Caco-2 (cell line): ENCODE measurements at regions not wholly inside any gene's neighbourhood (a gene's known extent, or its start where the extent isn't known, plus 50 kb on each side); places are given as distances from the start of the nearest gene placed in this dataset.

ENCODE experiments used
- BruUV-seq: library from RNA; stranded (reverse); fragments of 400-500 nt; replicated peaks from 2 replicates; lab custom pipeline; 2021; lab: Mats Ljungman, UMichigan
- CTCF ChIA-PET: fragments of 300-600 bp; sonication (Branson Sonifier 250); formaldehyde crosslinking; loops from one replicate; lab custom pipeline; 2022; ENCODE audit warnings: antibody characterized with exemption; lab: Charles Lee
- POLR2A ChIA-PET: fragments of 300-600 bp; sonication (Branson Sonifier 250); formaldehyde crosslinking; loops from one replicate; lab custom pipeline; 2022; ENCODE audit warnings: antibody characterized with exemption; lab: Charles Lee
- DNase-seq, 2 experiments: peaks; one replicate each; pipeline versions ENCODE4 v3.0.0 to v3.0.0-alpha.2; 2020 to 2022
- H3K27me3 ChIP-seq: replicated peaks from 2 replicates; pipeline ENCODE4 v1.6.0; 2011; ENCODE audit warnings: low read length; ENCODE audit not compliant: control insufficient read depth, insufficient read depth
- H3K36me3 ChIP-seq: 2 replicates; pipeline ENCODE4 v1.5.1; 2011; ENCODE audit warnings: low read length; ENCODE audit not compliant: control insufficient read depth, insufficient read depth
- H3K4me1 ChIP-seq: fragments of 250-450 bp; sonication (Bioruptor Pico); 2 replicates; pipeline ENCODE4 v1.5.1; 2020; ENCODE audit warnings: mild to moderate bottlenecking
- H3K4me3 ChIP-seq: 2 replicates; pipeline ENCODE4 v1.5.1; 2011; ENCODE audit warnings: low read depth, mild to moderate bottlenecking, control low read depth, low read length
- H3K9me3 ChIP-seq: fragments of 250-450 bp; sonication (Bioruptor Pico); 2 replicates; pipeline ENCODE4 v1.5.1; 2020; ENCODE audit warnings: mild to moderate bottlenecking, moderate library complexity
- H3K27ac Mint-ChIP-seq: one replicate; pipeline ENCODE4 v1.8.0; 2022; ENCODE audit warnings: mixed read lengths; ENCODE audit not compliant: unreplicated experiment
- H3K27me3 Mint-ChIP-seq: one replicate; pipeline ENCODE4 v1.8.0; 2022; ENCODE audit warnings: mixed read lengths; ENCODE audit not compliant: insufficient read depth, unreplicated experiment
- H3K36me3 Mint-ChIP-seq: one replicate; pipeline ENCODE4 v1.8.0; 2022; ENCODE audit warnings: mild to moderate bottlenecking, mixed read lengths; ENCODE audit not compliant: insufficient read depth, unreplicated experiment
- H3K4me1 Mint-ChIP-seq: one replicate; pipeline ENCODE4 v1.8.0; 2022; ENCODE audit warnings: low read depth, mixed read lengths; ENCODE audit not compliant: unreplicated experiment
- H3K4me3 Mint-ChIP-seq: one replicate; pipeline ENCODE4 v1.8.0; 2022; ENCODE audit warnings: mild to moderate bottlenecking, moderate library complexity, mixed read lengths; ENCODE audit not compliant: unreplicated experiment
- H3K9me3 Mint-ChIP-seq: one replicate; pipeline ENCODE4 v1.8.0; 2022; ENCODE audit warnings: mixed read lengths; ENCODE audit not compliant: unreplicated experiment
- intact Hi-C: fragments of 100-400 bp; cut with micrococcal nuclease; formaldehyde crosslinking; loops from one replicate; pipeline ENCODE4 v1.10.0; 2022; ENCODE audit not compliant: unreplicated experiment
- TF ChIP-seq, protein P1 (sequence below), 2 experiments: fragments of 200-600 bp in 1 of 2; IDR thresholded peaks; 1 replicate in 1 of 2; 2 replicates in 1 of 2; pipeline versions ENCODE4 v1.5.1 to v1.8.0; 2011 to 2022; ENCODE audit warnings: antibody characterized with exemption in 1 of 2, control low read depth in 1 of 2, inconsistent platforms in 1 of 2, low read depth in 1 of 2, low read length in 1 of 2, mild to moderate bottlenecking in 1 of 2, moderate library complexity in 1 of 2; ENCODE audit not compliant: insufficient read depth in 1 of 2, severe bottlenecking in 1 of 2, unreplicated experiment in 1 of 2

DNA sequence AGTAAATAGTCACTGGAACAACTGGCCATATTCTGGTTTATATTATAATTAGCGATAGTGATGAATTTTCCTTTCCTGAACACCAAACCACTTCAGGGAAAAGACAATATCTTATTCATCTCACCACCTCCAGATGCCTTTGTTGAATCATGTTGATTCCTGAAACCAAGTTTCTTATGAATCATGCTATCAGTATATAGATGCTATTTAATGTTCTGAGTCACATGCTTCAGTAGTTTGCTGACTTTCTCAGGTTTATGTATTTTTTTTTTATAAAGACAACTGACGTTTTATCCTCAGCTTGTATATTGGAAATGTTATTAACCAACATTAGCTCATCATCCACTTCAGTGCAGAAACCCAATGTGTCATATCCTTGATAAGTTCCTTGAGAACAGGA lies 710.2 kb upstream of the POU3F2 start:
- H3K9me3 Mint-ChIP-seq = no peaks in the 10 kb centered on the region
- CTCF ChIA-PET = no interaction called here
- no peak overlapping the region for H3K4me3 Mint-ChIP-seq
- TF ChIP-seq, protein P1, sequence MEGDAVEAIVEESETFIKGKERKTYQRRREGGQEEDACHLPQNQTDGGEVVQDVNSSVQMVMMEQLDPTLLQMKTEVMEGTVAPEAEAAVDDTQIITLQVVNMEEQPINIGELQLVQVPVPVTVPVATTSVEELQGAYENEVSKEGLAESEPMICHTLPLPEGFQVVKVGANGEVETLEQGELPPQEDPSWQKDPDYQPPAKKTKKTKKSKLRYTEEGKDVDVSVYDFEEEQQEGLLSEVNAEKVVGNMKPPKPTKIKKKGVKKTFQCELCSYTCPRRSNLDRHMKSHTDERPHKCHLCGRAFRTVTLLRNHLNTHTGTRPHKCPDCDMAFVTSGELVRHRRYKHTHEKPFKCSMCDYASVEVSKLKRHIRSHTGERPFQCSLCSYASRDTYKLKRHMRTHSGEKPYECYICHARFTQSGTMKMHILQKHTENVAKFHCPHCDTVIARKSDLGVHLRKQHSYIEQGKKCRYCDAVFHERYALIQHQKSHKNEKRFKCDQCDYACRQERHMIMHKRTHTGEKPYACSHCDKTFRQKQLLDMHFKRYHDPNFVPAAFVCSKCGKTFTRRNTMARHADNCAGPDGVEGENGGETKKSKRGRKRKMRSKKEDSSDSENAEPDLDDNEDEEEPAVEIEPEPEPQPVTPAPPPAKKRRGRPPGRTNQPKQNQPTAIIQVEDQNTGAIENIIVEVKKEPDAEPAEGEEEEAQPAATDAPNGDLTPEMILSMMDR (IDR thresholded peaks at IDR 0.05; ENCODE audit: insufficient read depth in 1 of 2, low read depth in 1 of 2, low read length in 1 of 2, severe bottlenecking in 1 of 2, unreplicated experiment in 1 of 2) = no peak
- no peaks in the 10 kb centered on the region for H3K4me1 ChIP-seq
- no peak for DNase-seq
- intact Hi-C loops = no loop called here
- H3K4me3 ChIP-seq = no peak overlapping the region
- H3K9me3 ChIP-seq = no peaks in the 10 kb centered on the region
- H3K27ac Mint-ChIP-seq = no peak overlapping the region
- no peaks in the 10 kb centered on the region for H3K36me3 ChIP-seq
- no peaks in the 10 kb centered on the region for H3K4me1 Mint-ChIP-seq
- POLR2A ChIA-PET = no interaction called here
- BruUV-seq = no TSS peak
- no peaks in the 10 kb centered on the region for H3K27me3 ChIP-seq
- H3K27me3 Mint-ChIP-seq = no peaks in the 10 kb centered on the region
- no peaks in the 10 kb centered on the region for H3K36me3 Mint-ChIP-seq

DNA sequence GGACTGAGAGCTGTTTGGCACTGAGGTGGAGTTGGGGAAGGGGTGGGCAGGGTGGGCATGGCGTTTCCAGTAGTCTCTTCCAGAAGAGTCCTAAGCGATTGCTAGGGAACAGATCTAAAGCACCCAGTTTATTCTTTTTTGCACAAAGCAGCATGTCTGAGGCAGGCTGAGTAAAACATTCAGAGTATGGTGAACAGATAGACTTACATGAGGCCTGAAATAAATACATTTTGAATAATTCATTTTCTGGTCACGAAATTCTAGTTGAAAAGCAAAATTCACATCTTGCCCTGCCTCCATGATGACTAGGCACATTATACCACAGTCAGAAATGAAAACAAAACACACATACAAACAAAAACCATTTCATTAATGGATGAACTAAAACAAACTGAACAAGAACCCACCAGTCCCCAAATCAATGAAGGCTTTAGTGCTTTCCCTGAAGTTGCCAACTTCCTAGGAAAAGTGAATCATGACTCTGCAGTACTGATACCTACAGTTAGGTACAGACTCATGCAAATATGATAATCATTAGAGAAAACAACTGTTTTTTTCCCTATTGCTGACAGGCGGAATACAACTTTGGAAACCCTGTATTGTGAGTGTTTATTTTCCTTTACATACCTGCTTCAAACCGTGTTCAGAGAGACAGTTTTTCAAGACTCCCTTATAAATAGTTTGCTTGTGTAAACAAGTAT lies 702.9 kb upstream of the POU3F2 start:
- Histone ChIP-seq H3K36me3 (no peaks in the 10 kb centered on the region), H3K4me3 (no peak overlapping the region), H3K27me3 (no peaks in the 10 kb centered on the region), H3K4me1 (no peaks in the 10 kb centered on the region), H3K9me3 (no peaks in the 10 kb centered on the region)
- ChIA-PET CTCF (no interaction called here), POLR2A (no interaction called here)
- TF ChIP-seq, protein P1 (IDR thresholded peaks at IDR 0.05; ENCODE audit: insufficient read depth in 1 of 2, low read depth in 1 of 2, low read length in 1 of 2, severe bottlenecking in 1 of 2, unreplicated experiment in 1 of 2) = no peak
- Mint-ChIP-seq H3K27ac (no peak overlapping the region), H3K4me3 (no peak overlapping the region), H3K4me1 (no peaks in the 10 kb centered on the region), H3K9me3 (no peaks in the 10 kb centered on the region), H3K27me3 (no peaks in the 10 kb centered on the region), H3K36me3 (no peaks in the 10 kb centered on the region)
- no TSS peak for BruUV-seq
- DNase-seq = no peak
- intact Hi-C loops = no loop called here

DNA sequence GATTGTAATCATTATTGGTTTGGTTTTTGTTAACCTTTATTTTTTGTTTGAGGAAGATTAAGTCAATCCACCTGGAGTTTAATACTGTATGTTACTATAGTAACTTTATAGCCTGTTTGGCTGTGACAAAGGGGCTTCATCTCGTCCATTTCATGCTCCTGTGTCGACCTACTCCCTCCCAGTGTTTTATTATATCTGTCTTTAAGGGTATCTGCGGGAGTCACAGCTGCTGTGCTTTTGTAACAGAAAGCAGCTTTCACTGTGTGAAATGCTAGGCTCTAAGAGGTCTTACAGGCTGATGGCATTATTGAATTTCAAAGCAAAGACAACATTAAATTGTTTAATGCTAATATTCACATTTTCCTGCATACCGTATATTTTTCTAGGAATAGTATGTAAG lies 698.0 kb upstream of the POU3F2 start:
- no peak for DNase-seq
- Mint-ChIP-seq H3K9me3 (peaks cover 10% of the 10 kb centered on the region), H3K27ac (no peak overlapping the region), H3K27me3 (no peaks in the 10 kb centered on the region), H3K4me1 (no peaks in the 10 kb centered on the region), H3K36me3 (no peaks in the 10 kb centered on the region), H3K4me3 (no peak overlapping the region)
- Histone ChIP-seq H3K4me3 (no peak overlapping the region), H3K9me3 (no peaks in the 10 kb centered on the region), H3K27me3 (no peaks in the 10 kb centered on the region), H3K36me3 (no peaks in the 10 kb centered on the region), H3K4me1 (no peaks in the 10 kb centered on the region)
- CTCF ChIA-PET = no interaction called here
- BruUV-seq = no TSS peak
- POLR2A ChIA-PET = no interaction called here
- TF ChIP-seq, protein P1 (IDR thresholded peaks at IDR 0.05; ENCODE audit: insufficient read depth in 1 of 2, low read depth in 1 of 2, low read length in 1 of 2, severe bottlenecking in 1 of 2, unreplicated experiment in 1 of 2) = no peak
- intact Hi-C loops = no loop called here
